H9 (cell line): ENCODE measurements at regions not wholly inside any gene's neighbourhood (a gene's known extent, or its start where the extent isn't known, plus 50 kb on each side); places are given as distances from the start of the nearest gene placed in this dataset.

Experiments used
- DNase-seq: peaks from one replicate; pipeline ENCODE4 v3.0.0-alpha.2; 2017
- H2AFZ ChIP-seq: one replicate; pipeline ENCODE4 v1.6.1; 2013; ENCODE audit warnings: mild to moderate bottlenecking, low read length, control low read depth, moderate library complexity
- H2AK5ac ChIP-seq: 2 replicates; pipeline ENCODE4 v1.6.1; 2013; ENCODE audit warnings: low read length, control low read depth, mixed read lengths; ENCODE audit not compliant: insufficient read length
- H2BK120ac ChIP-seq: one replicate; pipeline ENCODE4 v1.6.1; 2013; ENCODE audit warnings: low read depth, mild to moderate bottlenecking, low read length, control low read depth, inconsistent platforms; ENCODE audit not compliant: poor library complexity, severe bottlenecking
- H2BK12ac ChIP-seq: 2 replicates; pipeline ENCODE4 v1.6.1; 2013; ENCODE audit warnings: low read length, control low read depth, mixed read lengths, low read depth; ENCODE audit not compliant: insufficient read length
- H2BK15ac ChIP-seq: 2 replicates; pipeline ENCODE4 v1.6.1; 2013; ENCODE audit warnings: low read depth, low read length, control low read depth
- H2BK20ac ChIP-seq: one replicate; pipeline ENCODE4 v1.6.1; 2013; ENCODE audit warnings: low read depth, mild to moderate bottlenecking, low read length, control low read depth, inconsistent platforms; ENCODE audit not compliant: poor library complexity, severe bottlenecking
- H2BK5ac ChIP-seq: 2 replicates; pipeline ENCODE4 v1.6.1; 2013; ENCODE audit warnings: low read length, control low read depth, mixed read lengths; ENCODE audit not compliant: insufficient read length
- H3K14ac ChIP-seq: 2 replicates; pipeline ENCODE4 v1.6.1; 2013; ENCODE audit warnings: low read length, control low read depth; ENCODE audit not compliant: insufficient read depth
- H3K18ac ChIP-seq: 2 replicates; pipeline ENCODE4 v1.6.1; 2013; ENCODE audit warnings: low read depth, mild to moderate bottlenecking, mixed read lengths, low read length, control low read depth; ENCODE audit not compliant: insufficient read length
- H3K23ac ChIP-seq: 2 replicates; pipeline ENCODE4 v1.6.1; 2013; ENCODE audit warnings: low read length, control low read depth, mixed read lengths, low read depth; ENCODE audit not compliant: insufficient read length
- H3K23me2 ChIP-seq: 2 replicates; pipeline ENCODE4 v1.6.1; 2013; ENCODE audit warnings: low read depth, mild to moderate bottlenecking, mixed read lengths, low read length, control low read depth; ENCODE audit not compliant: insufficient read length, poor library complexity, severe bottlenecking
- H3K27ac ChIP-seq: 2 replicates; pipeline ENCODE4 v1.5.1; 2013; ENCODE audit warnings: low read length, control low read depth, mixed read lengths, low read depth; ENCODE audit not compliant: insufficient read length
- H3K27me3 ChIP-seq: 2 replicates; pipeline ENCODE4 v1.6.1; 2013; ENCODE audit warnings: low read length, control low read depth, inconsistent platforms; ENCODE audit not compliant: insufficient read depth
- H3K4ac ChIP-seq: 2 replicates; pipeline ENCODE4 v1.6.1; 2013; ENCODE audit warnings: low read depth, mild to moderate bottlenecking, control low read depth, inconsistent platforms, low read length, moderate library complexity
- H3K4me1 ChIP-seq: 2 replicates; pipeline ENCODE4 v1.6.1; 2013; ENCODE audit warnings: low read length, control low read depth, inconsistent platforms; ENCODE audit not compliant: insufficient read depth
- H3K4me2 ChIP-seq: 2 replicates; pipeline ENCODE4 v1.6.1; 2013; ENCODE audit warnings: low read length, control low read depth, mixed read lengths; ENCODE audit not compliant: insufficient read length, insufficient read depth
- H3K56ac ChIP-seq: 2 replicates; pipeline ENCODE4 v1.6.1; 2013; ENCODE audit warnings: low read depth, mild to moderate bottlenecking, mixed read lengths, low read length, control low read depth; ENCODE audit not compliant: insufficient read length
- H3K79me1 ChIP-seq: 2 replicates; pipeline ENCODE4 v1.6.1; 2013; ENCODE audit warnings: low read depth, mild to moderate bottlenecking, moderate library complexity, low read length, control low read depth, inconsistent platforms; ENCODE audit not compliant: insufficient read depth, poor library complexity, severe bottlenecking
- H3K79me2 ChIP-seq: 2 replicates; pipeline ENCODE4 v1.6.1; 2013; ENCODE audit warnings: low read length, control low read depth, inconsistent platforms; ENCODE audit not compliant: insufficient read depth
- H3K9ac ChIP-seq: 2 replicates; pipeline ENCODE4 v1.6.1; 2013; ENCODE audit warnings: low read length, control low read depth, mixed read lengths; ENCODE audit not compliant: insufficient read length; ENCODE audit errors: extremely low read depth
- H3K9me3 ChIP-seq: one replicate; pipeline ENCODE4 v1.6.1; 2013; ENCODE audit warnings: low read depth, low read length, inconsistent platforms; ENCODE audit not compliant: control insufficient read depth
- H3T11ph ChIP-seq: one replicate; pipeline ENCODE4 v1.6.1; 2013; ENCODE audit warnings: mild to moderate bottlenecking, low read length, control low read depth, inconsistent platforms
- H4K20me1 ChIP-seq: one replicate; pipeline ENCODE4 v1.6.1; 2013; ENCODE audit not compliant: control insufficient read depth, insufficient read length, insufficient read depth
- H4K5ac ChIP-seq: 2 replicates; pipeline ENCODE4 v1.6.1; 2013; ENCODE audit warnings: low read depth, mild to moderate bottlenecking, mixed read lengths, low read length, control low read depth; ENCODE audit not compliant: insufficient read length
- H4K8ac ChIP-seq: replicated peaks from 2 replicates; pipeline ENCODE4 v1.6.1; 2013; ENCODE audit warnings: low read length, control low read depth, mixed read lengths, low read depth; ENCODE audit not compliant: insufficient read length
- H4K91ac ChIP-seq: 2 replicates; pipeline ENCODE4 v1.6.1; 2013; ENCODE audit warnings: low read depth, mild to moderate bottlenecking, moderate library complexity, mixed read lengths, low read length, control low read depth; ENCODE audit not compliant: insufficient read length
- H3K27ac Mint-ChIP-seq, 3 experiments: 2 replicates in 2 of 3; 3 replicates in 1 of 3; pipeline ENCODE4 v1.8.0; 2020 to 2021; ENCODE audit warnings: mixed read lengths in 3 of 3, mild to moderate bottlenecking in 1 of 3, moderate library complexity in 1 of 3
- H3K27me3 Mint-ChIP-seq: 2 replicates; pipeline ENCODE4 v1.8.0; 2021; ENCODE audit warnings: low read depth, mild to moderate bottlenecking, moderate library complexity, mixed read lengths
- H3K36me3 Mint-ChIP-seq, 3 experiments: 2 replicates in 2 of 3; 3 replicates in 1 of 3; pipeline ENCODE4 v1.8.0; 2020 to 2021; ENCODE audit warnings: low read depth in 3 of 3, mixed read lengths in 3 of 3; ENCODE audit not compliant: insufficient read depth in 1 of 3
- H3K4me1 Mint-ChIP-seq, 2 experiments: 2 replicates each; pipeline ENCODE4 v1.8.0; 2020; ENCODE audit warnings: mixed read lengths in 2 of 2
- H3K4me3 Mint-ChIP-seq, 2 experiments: 2 replicates in 1 of 2; 3 replicates in 1 of 2; pipeline ENCODE4 v1.8.0; 2020 to 2021; ENCODE audit warnings: mild to moderate bottlenecking in 2 of 2, mixed read lengths in 2 of 2, moderate library complexity in 1 of 2
- H3K9me3 Mint-ChIP-seq, 2 experiments: 2 replicates in 1 of 2; 3 replicates in 1 of 2; pipeline ENCODE4 v1.8.0; 2020; ENCODE audit warnings: mild to moderate bottlenecking in 2 of 2, mixed read lengths in 2 of 2, moderate library complexity in 1 of 2
- CTCF ChIP-seq: fragments of 200-600 bp; sonication (generic); conservative IDR thresholded peaks from 3 replicates; pipeline ENCODE4 v1.8.0; 2021; ENCODE audit warnings: antibody characterized with exemption, mild to moderate bottlenecking
- WGBS: extraction: QIAGEN DNeasy Blood & Tissue Kit; methylation state at CpG from one replicate; pipeline ENCODE4 v1.1.7; 2013; ENCODE audit warnings: missing lambda C conversion rate, low lambda C conversion rate, mixed read lengths; ENCODE audit not compliant: insufficient read length; ENCODE audit errors: extremely low coverage; 5-methylcytosine and 5-hydroxymethylcytosine counted together

DNA sequence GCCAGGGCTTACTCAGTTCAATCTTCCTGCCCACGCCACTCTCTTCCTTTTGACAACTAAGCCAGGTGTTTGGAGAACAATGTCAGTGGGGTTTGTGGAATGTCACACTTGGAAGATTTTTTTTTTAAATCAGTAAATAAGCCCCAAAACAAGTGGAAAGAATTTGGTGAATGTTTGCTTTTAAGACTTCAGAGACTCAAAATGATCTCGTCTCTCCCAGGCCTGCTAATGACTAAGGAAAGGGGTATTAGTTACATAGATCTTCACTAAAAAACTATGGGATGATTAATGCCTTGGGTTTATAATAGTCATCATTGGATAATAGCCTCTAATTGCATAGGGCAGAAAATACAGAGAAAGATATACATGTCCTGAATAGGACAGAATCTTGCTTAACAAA lies 166.4 kb downstream of the DMRT2 start:
- H3K27me3 Mint-ChIP-seq = no peaks in the 10 kb centered on the region; the same call in 1 of the 2 replicates
- no peak overlapping the region for H3K4ac ChIP-seq
- no CpG with 5 or more reads among the region's 2 CpGs for WGBS
- no peak overlapping the region for H3K4me3 Mint-ChIP-seq
- no peaks in the 10 kb centered on the region for H3K79me1 ChIP-seq
- no peak overlapping the region for H3K23ac ChIP-seq
- no peaks in the 10 kb centered on the region for H3K36me3 Mint-ChIP-seq
- no peaks in the 10 kb centered on the region for H4K20me1 ChIP-seq
- no peak overlapping the region for H3K4me2 ChIP-seq
- no peaks in the 10 kb centered on the region for H3K9me3 ChIP-seq
- no peak overlapping the region for H3K27ac ChIP-seq
- peaks cover 0 to 16% of the 10 kb centered on the region in 2 experiments; a peak in 2 of 5 replicates for H3K9me3 Mint-ChIP-seq
- no peak overlapping the region for H3K27ac Mint-ChIP-seq
- no peaks in the 10 kb centered on the region for H3K23me2 ChIP-seq
- no peak overlapping the region for H2BK15ac ChIP-seq
- no peak for TF ChIP-seq CTCF
- no peak overlapping the region for H3K18ac ChIP-seq
- no peak overlapping the region for H3K56ac ChIP-seq
- H2AK5ac ChIP-seq = no peak overlapping the region
- no peak overlapping the region for H2BK120ac ChIP-seq
- H3K79me2 ChIP-seq = no peaks in the 10 kb centered on the region
- no peaks in the 10 kb centered on the region; a peak in 1 of 4 replicates for H3K4me1 Mint-ChIP-seq
- no peak overlapping the region for H2BK20ac ChIP-seq
- H2BK5ac ChIP-seq = no peak overlapping the region
- no peak overlapping the region for H3K14ac ChIP-seq
- no peak overlapping the region for H2BK12ac ChIP-seq
- no peaks in the 10 kb centered on the region for H3K27me3 ChIP-seq
- no peak for DNase-seq
- H3K9ac ChIP-seq = no peak overlapping the region
- H4K91ac ChIP-seq = no peak overlapping the region
- no peaks in the 10 kb centered on the region for H3K4me1 ChIP-seq
- no peak overlapping the region for H2AFZ ChIP-seq
- H3T11ph ChIP-seq = no peak overlapping the region
- H4K5ac ChIP-seq = no peak overlapping the region
- H4K8ac ChIP-seq = no peak overlapping the region
